ENCODE measurements at regions not wholly inside any gene's neighbourhood (a gene's known extent, or its start where the extent isn't known, plus 50 kb on each side); places are given as distances from the start of the nearest gene placed in this dataset.

DNA sequence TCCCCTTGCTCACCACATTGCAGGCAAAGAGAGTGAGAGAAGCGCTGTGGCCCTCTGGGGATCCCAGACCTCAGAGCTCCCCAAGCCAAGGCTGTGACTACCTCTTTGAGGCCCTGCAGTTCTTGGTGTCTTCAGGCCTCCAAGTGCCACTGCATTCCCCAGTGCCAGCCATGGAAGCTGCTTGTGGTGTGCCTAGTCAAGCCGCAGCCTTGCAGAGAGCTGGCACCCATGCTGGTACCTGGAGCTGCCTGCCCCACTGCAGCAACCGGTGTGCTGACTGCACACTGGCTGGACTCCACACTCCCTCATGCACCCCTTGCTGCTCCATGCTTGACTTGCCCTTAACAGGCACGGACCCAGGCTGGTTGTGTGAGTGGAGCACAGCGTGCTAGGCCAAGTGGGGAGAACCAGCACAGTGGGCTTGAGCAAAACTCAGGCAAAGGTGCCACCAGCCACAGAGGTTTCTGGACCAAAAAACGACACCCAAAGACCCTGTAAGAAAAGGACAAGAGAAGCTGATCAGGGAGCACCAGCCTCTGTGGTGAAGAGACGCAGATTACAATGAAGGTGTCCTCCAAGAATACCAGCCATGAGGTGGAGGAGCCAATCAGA lies 113.5 kb upstream of the TMEM18 start:
- Mint-ChIP-seq H3K4me3 (ENCODE audit: low read depth) (no peak overlapping the region), H3K27me3 (no peaks in the 10 kb centered on the region), H3K36me3 (ENCODE audit: insufficient read depth) (no peaks in the 10 kb centered on the region), H3K4me1 (ENCODE audit: low read depth) (peaks cover 2% of the 10 kb centered on the region), H3K27ac (no peak overlapping the region), H3K9me3 (ENCODE audit: low read depth) (peaks cover 3% of the 10 kb centered on the region)
- DNase-seq (ENCODE audit: low spot score, unreplicated experiment) = no peak
- TF ChIP-seq CTCF (IDR thresholded peaks at IDR 0.05; ENCODE audit: unreplicated experiment) = no peak

DNA sequence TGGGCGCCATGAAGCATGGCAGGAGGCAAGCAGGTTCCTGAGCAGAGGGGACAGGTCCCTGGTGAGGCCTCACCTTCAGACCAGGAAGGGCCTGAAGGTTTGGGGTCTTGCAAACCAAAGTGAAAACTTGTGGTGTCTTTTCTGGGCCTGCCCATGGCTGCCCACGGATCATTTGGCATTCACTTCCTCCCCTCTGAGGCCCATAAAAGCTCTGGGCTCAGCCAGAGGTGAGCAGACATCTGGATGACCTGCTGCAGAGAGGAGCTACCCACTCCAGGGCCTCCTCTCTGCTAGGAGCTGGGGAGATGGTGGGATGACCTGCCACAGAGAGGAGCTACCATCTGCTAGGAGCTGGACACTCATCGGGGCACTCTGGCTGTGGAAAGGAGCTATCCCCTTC lies 112.9 kb upstream of the TMEM18 start:
- peaks cover 3% of the 10 kb centered on the region for H3K9me3 Mint-ChIP-seq (ENCODE audit: low read depth)
- no peaks in the 10 kb centered on the region for H3K27me3 Mint-ChIP-seq
- no peak for DNase-seq (ENCODE audit: low spot score, unreplicated experiment)
- no peak overlapping the region for H3K27ac Mint-ChIP-seq
- no peak overlapping the region for H3K4me3 Mint-ChIP-seq (ENCODE audit: low read depth)
- H3K36me3 Mint-ChIP-seq (ENCODE audit: insufficient read depth) = no peaks in the 10 kb centered on the region
- H3K4me1 Mint-ChIP-seq (ENCODE audit: low read depth) = peaks cover 2% of the 10 kb centered on the region
- no peak for TF ChIP-seq CTCF (IDR thresholded peaks at IDR 0.05; ENCODE audit: unreplicated experiment)

DNA sequence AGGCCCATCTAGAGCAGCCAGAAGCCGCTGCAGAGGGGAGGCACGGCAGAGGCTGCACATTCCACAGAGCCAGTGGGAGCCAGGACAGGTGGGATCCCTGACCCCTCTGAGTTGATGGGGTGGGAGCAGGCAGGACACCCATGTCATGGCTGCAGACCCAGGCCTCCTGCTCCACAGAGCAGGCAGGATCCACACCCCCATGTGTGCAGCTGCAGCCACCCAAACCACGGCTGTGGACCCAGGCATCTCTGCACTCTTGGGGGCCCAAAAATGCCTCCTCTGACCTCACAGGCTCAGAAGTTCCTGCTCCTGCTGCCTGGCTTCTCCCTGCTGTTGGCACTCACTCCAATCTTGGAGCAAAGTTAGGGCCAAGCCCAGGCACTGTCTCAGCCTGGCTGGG lies 112.3 kb upstream of the TMEM18 start:
- Mint-ChIP-seq H3K27me3 (no peaks in the 10 kb centered on the region), H3K4me3 (ENCODE audit: low read depth) (no peak overlapping the region), H3K9me3 (ENCODE audit: low read depth) (peaks cover 3% of the 10 kb centered on the region), H3K27ac (no peak overlapping the region), H3K36me3 (ENCODE audit: insufficient read depth) (no peaks in the 10 kb centered on the region), H3K4me1 (ENCODE audit: low read depth) (peaks cover 2% of the 10 kb centered on the region)
- no peak for DNase-seq (ENCODE audit: low spot score, unreplicated experiment)
- no peak for TF ChIP-seq CTCF (IDR thresholded peaks at IDR 0.05; ENCODE audit: unreplicated experiment)

DNA sequence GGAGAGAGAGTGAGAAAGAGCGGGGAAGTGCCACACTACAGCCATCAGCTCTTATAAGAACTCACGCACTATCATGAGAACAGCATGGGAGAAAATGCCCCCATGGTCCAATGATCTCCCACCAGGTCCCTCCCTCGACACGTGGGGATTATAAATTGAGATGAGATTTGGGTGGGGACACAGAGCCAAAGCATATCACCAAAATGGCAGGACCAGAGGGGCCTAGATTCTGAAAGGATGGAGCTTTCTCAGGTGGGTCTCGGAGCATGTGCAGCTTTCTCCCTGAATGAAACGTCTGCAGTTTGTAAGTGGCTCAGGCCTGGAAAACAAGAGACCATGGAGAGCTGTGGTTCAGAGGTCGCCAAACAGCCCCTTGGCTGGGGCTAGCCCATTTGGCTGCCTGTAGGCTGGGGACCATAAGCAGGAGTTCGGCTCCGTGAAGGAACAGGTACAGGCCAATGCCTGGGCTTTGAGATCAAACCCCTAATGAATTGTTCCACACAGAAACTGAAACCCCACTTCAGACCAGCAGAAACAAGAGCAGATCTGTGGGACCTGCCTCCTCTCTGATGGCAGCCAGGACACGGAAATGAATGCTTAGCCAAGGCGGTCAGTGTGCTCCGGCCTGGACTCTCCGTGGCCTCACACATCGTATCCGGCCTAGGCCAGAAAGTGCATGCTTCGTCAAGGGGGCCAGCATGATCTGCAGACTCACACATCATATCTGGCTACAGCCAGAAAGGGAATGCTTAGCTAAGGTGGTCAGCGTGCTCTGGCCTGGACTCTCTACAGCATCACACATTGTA lies 111.2 kb upstream of the TMEM18 start:
- H3K36me3 Mint-ChIP-seq (ENCODE audit: insufficient read depth) = no peaks in the 10 kb centered on the region
- TF ChIP-seq CTCF (IDR thresholded peaks at IDR 0.05; ENCODE audit: unreplicated experiment) = no peak
- H3K9me3 Mint-ChIP-seq (ENCODE audit: low read depth) = peaks cover 3% of the 10 kb centered on the region
- no peak for DNase-seq (ENCODE audit: low spot score, unreplicated experiment)
- no peaks in the 10 kb centered on the region for H3K27me3 Mint-ChIP-seq
- H3K4me3 Mint-ChIP-seq (ENCODE audit: low read depth) = no peak overlapping the region
- H3K4me1 Mint-ChIP-seq (ENCODE audit: low read depth) = peaks cover 2% of the 10 kb centered on the region
- H3K27ac Mint-ChIP-seq = no peak overlapping the region

- no peaks in the 10 kb centered on the region for H3K27me3 Mint-ChIP-seq
Measured at GRCh38 chr2:784753-785152, 107.5 kb upstream of the TMEM18 start.

More at GRCh38 chr2:784753-785152, 107.5 kb upstream of the TMEM18 start:
- no peak for TF ChIP-seq CTCF (IDR thresholded peaks at IDR 0.05; ENCODE audit: unreplicated experiment)
- no peak for DNase-seq (ENCODE audit: low spot score, unreplicated experiment)
- H3K4me1 Mint-ChIP-seq (ENCODE audit: low read depth) = peaks cover 2% of the 10 kb centered on the region
- H3K27ac Mint-ChIP-seq = no peak overlapping the region
- no peaks in the 10 kb centered on the region for H3K36me3 Mint-ChIP-seq (ENCODE audit: insufficient read depth)
- no peak overlapping the region for H3K4me3 Mint-ChIP-seq (ENCODE audit: low read depth)
- H3K9me3 Mint-ChIP-seq (ENCODE audit: low read depth) = peaks cover 3% of the 10 kb centered on the region
